Left lobe of liver (tissue), 2 donors: ENCODE measurements at regions not wholly inside any gene's neighbourhood (a gene's known extent, or its start where the extent isn't known, plus 50 kb on each side); places are given as distances from the start of the nearest gene placed in this dataset.
"Not testable (repeated sequence)": the region's sequence is repeated elsewhere in the genome, so short reads cannot be mapped to it uniquely, and the experiment has no call there.

Source experiments
- ATAC-seq: fragments of 200-7000 bp; cut with Tn5 transposase; one replicate; pipeline ENCODE4 v1.9.1; 2020; ENCODE audit warnings: mild to moderate bottlenecking, moderate library complexity
- DNase-seq: peaks from one replicate; pipeline ENCODE4 v3.0.0-alpha.2; 2020; ENCODE audit warnings: low spot score
- donor health status: DM: no; HTN: no; CAD: no; lungs with moderate emphysema.
- donor health status: DM: no; HTN: yes; CAD: no.

DNA sequence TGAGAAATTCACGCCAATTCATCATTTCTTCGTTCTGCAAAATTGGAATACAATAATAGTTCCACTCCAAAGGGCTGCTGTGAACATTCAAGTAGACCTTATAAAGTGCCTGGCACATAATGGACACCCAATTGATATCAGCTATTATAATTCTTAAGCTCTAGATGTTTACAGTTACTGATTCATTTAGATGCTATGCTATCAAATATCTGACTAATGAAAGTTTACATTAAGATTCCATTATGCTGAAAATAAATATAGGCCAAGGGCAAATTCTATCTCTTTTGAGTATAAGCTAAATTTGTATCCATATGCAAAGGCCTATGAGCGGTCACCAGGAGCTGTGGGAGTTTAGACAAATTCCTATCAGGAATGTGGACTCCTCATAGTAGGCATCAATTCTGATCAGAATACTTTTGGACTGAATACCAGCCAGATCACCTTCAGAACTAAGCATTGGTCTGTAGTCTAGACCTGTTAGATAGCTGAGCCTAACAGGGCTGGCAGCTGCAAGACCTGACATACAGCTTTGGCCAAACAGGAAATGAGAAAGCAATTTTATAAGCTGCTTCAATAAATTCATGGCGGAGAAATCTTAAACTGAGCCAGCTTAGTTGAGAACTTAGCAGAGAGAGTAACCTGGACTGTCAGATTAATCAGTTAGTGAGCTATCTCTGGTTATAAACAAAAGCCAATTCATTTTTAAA lies 384.3 kb upstream of the ACTRT1 start:
- ATAC-seq (no peak), DNase-seq (no peak)

- DNase-seq (no peak), ATAC-seq (no peak)
Measured at GRCh38 chrX:128425546-128425945, 373.3 kb upstream of the ACTRT1 start.

GRCh38 chrX:128408842-128409241 lies 356.6 kb upstream of the ACTRT1 start:
- no peak for DNase-seq
- no peak for ATAC-seq

DNA sequence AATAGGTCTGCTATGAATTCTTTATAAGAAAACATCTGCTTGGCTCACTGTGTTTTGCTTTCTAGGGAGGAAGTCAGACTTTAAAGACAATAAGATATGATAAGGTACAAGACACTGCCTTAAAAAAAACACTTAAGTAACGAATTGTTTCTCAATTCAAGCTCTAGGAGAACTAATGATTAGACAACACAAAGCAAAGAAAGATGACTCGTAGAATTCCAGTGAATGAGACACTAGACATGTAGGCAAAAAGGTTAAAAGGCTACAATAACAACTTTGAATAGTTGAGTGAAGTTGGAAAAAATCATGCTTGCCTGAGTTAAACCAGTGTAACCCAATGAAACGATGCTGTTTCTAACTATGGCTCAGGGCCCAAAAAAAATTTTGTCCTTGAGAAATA lies 344.4 kb upstream of the ACTRT1 start:
- ATAC-seq, result no peak
- no peak for DNase-seq

GRCh38 chrX:128383846-128384245 lies 331.6 kb upstream of the ACTRT1 start:
- DNase-seq, ATAC-seq: not testable (repeated sequence)

DNA sequence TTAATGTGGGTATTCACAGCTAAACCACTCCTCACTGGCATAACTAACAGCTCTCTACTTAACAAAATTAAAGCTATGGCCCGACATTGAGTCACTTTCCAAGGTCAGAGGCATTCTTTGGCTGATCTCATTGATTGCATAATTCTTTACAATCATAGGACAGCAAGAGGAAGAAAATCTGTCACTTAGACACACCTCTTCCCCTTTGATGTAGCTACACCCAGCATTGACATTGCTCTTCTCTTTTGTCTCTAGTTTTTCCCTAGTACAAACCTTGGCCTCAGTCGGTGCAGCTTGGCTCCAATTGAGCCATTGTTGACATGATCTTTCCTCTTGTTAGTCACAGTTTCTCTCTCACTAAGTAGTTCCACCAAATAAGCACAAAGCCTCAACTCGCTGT lies 313.3 kb upstream of the ACTRT1 start:
- DNase-seq (no peak), ATAC-seq (no peak)

GRCh38 chrX:128335671-128336070 lies 283.5 kb upstream of the ACTRT1 start:
- ATAC-seq, result no peak
- DNase-seq, result no peak

GRCh38 chrX:128334821-128335220 lies 282.6 kb upstream of the ACTRT1 start:
- ATAC-seq (no peak), DNase-seq (no peak)

- ATAC-seq, result no peak
- DNase-seq, result no peak
Measured at GRCh38 chrX:128310912-128311311, 258.7 kb upstream of the ACTRT1 start.

GRCh38 chrX:128309311-128309710 lies 257.1 kb upstream of the ACTRT1 start:
- DNase-seq (no peak), ATAC-seq (no peak)

DNA sequence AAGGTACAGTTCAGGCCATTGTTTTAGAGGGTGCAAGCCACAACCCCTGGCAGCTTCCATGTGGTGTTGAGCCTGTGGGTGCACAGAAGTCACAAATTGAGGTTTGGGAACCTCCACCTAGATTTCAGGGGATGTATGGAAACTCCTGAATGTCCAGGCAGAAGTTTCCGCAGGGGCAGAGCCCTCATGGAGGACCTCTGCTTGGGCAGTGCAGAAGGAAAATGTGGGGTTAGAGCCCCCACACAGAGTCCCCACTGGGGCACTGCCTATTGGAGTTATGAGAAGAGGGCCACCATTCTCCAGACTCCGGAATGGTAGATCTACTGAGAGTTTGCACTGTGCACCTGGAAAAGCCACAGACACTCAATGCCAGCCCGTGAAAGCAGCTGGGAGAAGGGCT lies 242.0 kb upstream of the ACTRT1 start:
- no peak for ATAC-seq
- no peak for DNase-seq

DNA sequence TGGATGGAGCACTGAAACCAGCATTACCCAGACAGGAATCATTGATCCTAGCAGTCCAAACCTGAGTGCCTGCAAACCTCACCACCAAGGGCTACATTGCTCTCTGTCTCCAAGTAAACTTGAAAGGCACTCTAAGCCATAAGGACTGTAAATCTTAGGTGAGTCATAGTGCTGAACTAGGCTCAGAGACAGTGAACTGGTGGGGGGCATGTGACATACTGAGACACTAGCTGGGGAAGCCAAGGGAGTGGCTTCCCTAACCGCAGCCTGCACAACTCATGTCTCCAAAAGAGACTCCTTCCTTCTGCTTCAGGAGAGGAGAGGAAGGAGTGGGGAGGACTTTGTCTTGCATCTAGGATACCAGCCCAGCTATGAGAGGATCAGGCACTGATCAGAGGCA lies 235.5 kb upstream of the ACTRT1 start:
- DNase-seq (no peak), ATAC-seq (no peak)

GRCh38 chrX:128250621-128251020 lies 198.4 kb upstream of the ACTRT1 start:
- no peak for DNase-seq
- no peak for ATAC-seq

DNA sequence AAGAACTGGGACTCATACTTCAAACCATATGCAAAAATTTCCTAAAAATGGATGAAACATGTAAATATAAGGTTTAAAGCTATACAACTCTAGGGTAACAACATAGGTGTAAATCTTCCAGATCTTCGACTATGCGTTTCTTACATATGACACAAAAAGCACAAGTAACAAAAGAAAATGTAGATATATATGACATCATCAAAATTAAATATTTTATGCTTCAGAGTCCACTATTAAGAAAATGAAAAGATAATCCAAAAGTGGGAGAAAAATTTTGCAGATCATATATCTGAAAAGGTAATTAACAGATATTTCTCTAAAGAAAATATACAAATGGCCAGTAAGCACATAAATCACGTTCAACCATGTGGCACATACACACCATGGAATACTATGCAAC lies 164.2 kb upstream of the ACTRT1 start:
- ATAC-seq, result no peak

DNA sequence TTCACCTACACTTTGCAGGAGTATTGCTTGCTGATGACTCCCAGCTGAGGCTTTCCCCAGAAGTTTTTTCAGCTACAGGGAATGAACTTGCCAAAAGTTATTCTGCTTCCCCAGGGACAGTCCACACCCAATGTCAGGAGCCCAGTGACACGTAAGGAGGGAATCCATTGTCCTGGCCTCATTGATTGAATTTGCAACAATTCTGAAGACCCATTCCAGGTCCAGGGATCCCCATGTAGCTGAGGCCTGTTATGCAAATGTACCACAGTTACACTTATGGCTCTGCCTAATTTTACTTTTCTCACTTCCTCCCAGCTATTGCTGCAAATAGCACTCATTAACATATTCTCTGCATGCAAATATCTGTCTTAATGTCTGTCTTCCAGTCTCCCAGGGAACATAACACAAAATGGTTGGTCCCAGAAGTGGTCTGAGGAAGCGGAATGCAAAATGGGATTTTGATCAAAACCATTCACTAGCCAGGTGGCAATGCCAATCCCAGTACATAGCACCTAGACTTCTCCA lies 113.7 kb upstream of the ACTRT1 start:
- ATAC-seq, result no peak

More for the DNA sequence above, 164.2 kb upstream of the ACTRT1 start:
- DNase-seq, result no peak

DNA sequence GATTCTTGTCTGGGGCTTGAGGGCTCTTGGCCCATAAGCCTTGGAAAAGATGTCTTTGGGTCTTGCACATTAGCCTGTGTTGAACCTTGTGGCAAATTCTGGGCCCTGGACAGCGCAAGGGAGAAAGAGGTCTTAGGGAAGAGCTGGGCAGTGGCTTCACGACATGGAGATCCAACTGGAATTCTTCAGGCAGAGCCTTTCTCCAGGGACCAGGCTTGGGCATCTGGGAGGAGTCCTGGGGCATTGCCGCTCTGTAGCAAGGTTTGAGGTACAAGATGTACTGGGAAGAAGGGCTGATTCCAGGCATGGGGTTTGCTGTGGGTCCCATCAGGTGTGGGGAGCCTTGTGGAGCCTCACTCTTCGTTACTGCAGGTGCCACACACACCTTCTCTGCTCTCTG lies 104.0 kb upstream of the ACTRT1 start:
- DNase-seq (no peak), ATAC-seq (no peak)

More for the DNA sequence above, 113.7 kb upstream of the ACTRT1 start:
- DNase-seq, result no peak

DNA sequence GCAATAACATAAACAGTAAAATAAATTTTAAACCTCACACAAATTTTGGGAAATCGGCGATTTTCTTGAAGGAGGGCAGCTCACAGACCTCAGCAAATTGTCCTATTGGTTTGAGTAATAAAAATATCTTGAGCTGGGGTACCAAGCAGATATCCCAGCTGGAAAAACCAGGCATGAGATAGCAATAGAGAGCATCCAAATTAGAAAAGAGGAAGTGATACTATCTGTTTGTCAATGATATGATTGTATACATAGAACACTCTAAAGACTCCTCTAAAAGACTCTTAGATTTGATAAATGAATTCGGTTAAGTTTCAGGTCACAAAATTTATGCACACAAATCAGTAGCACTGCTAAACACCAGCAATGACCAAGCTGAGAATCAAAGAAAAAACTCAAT lies 90.5 kb upstream of the ACTRT1 start:
- DNase-seq (no peak), ATAC-seq (no peak)

- ATAC-seq, result peak; percentile 61
- DNase-seq, result no peak
Measured at GRCh38 chrX:128106630-128107029, 54.4 kb upstream of the ACTRT1 start.

DNA sequence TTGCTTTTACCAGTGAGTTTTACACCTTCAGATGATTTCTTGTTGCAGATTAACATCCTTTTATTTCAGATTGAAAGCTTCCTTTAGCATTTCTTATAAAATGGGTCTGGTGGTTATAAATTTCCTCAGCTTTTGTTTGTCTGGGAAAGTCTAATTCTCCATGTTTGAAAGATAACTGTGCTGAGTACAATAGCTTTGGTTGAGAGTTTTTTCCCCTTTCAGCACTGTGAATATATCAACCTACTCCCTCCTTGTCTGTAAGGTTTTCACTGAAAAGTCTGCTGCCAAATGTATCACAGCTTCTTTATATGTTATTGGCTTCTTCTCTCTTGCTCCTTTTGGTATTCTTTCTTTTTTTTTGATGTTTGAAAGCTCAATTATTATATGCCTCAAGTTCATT lies 53.5 kb upstream of the ACTRT1 start:
- DNase-seq (no peak), ATAC-seq (no peak)
